Upper lobe of right lung (tissue), 1 donor: ENCODE measurements at regions not wholly inside any gene's neighbourhood (a gene's known extent, or its start where the extent isn't known, plus 50 kb on each side); places are given as distances from the start of the nearest gene placed in this dataset.

Experiments used
- ATAC-seq: fragments of 200-7000 bp; cut with Tn5 transposase; one replicate; pipeline ENCODE4 v1.9.1; 2020; ENCODE audit warnings: mild to moderate bottlenecking, moderate library complexity
- DNase-seq: peaks from one replicate; pipeline ENCODE4 v3.0.0-alpha.2; 2020
- H3K27ac ChIP-seq: fragments of 200-600 bp; one replicate; pipeline ENCODE4 v1.8.0; 2022
- H3K27me3 ChIP-seq: fragments of 200-600 bp; one replicate; pipeline ENCODE4 v1.8.0; 2022; ENCODE audit warnings: mild to moderate bottlenecking
- H3K36me3 ChIP-seq: fragments of 200-600 bp; one replicate; pipeline ENCODE4 v1.8.0; 2022
- H3K4me1 ChIP-seq: fragments of 200-600 bp; one replicate; pipeline ENCODE4 v1.8.0; 2022
- H3K4me3 ChIP-seq: fragments of 200-600 bp; one replicate; pipeline ENCODE4 v1.8.0; 2022; ENCODE audit warnings: mild to moderate bottlenecking
- H3K9me3 ChIP-seq: fragments of 200-600 bp; one replicate; pipeline ENCODE4 v1.8.0; 2022
- CTCF ChIP-seq: fragments of 200-600 bp; IDR thresholded peaks from one replicate; pipeline ENCODE4 v1.8.0; 2022; ENCODE audit warnings: antibody characterized with exemption
- intact Hi-C: fragments of 100-400 bp; cut with DNase I; formaldehyde crosslinking; loops from one replicate; pipeline ENCODE4 v1.11.0; 2022
- donor health status: DM: no; HTN: yes; CAD: no; lungs with severe emphysema.

- Histone ChIP-seq H3K27me3 (no peaks in the 10 kb centered on the region), H3K36me3 (no peaks in the 10 kb centered on the region), H3K4me3 (no peak overlapping the region), H3K27ac (no peak overlapping the region), H3K9me3 (no peaks in the 10 kb centered on the region), H3K4me1 (no peaks in the 10 kb centered on the region)
- DNase-seq (no peak), ATAC-seq (no peak)
- no peak for TF ChIP-seq CTCF
- intact Hi-C loops: no loop called here
Observed at GRCh38 chr3:143184099-143184498, 64.5 kb downstream of the CHST2 start.

GRCh38 chr3:143185401-143185800 is 65.8 kb downstream of the CHST2 start:
- intact Hi-C loops: no loop called here
- Histone ChIP-seq H3K4me3 (no peak overlapping the region), H3K27ac (no peak overlapping the region), H3K36me3 (no peaks in the 10 kb centered on the region), H3K27me3 (no peaks in the 10 kb centered on the region), H3K4me1 (no peaks in the 10 kb centered on the region), H3K9me3 (no peaks in the 10 kb centered on the region)
- TF ChIP-seq CTCF: no peak
- DNase-seq (no peak), ATAC-seq (no peak)

- ATAC-seq: no peak
- no peak for TF ChIP-seq CTCF
- Histone ChIP-seq H3K27ac (no peak overlapping the region), H3K9me3 (no peaks in the 10 kb centered on the region), H3K36me3 (no peaks in the 10 kb centered on the region), H3K27me3 (no peaks in the 10 kb centered on the region), H3K4me1 (no peaks in the 10 kb centered on the region), H3K4me3 (no peak overlapping the region)
- intact Hi-C loops: no loop called here
- DNase-seq: no peak
Observed at GRCh38 chr3:143187111-143187510, 67.5 kb downstream of the CHST2 start.

DNA sequence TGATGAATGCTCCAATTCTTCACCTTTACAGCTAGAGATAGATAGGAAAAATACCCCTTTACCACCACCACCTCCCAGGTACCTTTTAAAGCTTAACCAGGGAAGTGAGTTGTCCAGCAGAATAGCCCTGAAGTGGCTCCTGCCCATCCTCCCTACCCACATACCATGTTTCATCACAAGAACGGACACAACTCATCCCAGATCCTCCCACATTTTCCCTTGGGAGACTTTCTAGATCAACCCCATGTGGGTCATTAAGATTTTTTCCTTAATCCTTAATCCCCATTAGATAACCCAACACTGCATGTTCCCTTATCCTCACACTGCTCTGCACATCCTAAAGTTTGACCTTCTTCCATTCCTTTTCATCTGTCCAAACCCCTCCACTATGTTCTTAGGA is 69.3 kb downstream of the CHST2 start:
- ATAC-seq (no peak), DNase-seq (no peak)
- H3K4me3 ChIP-seq: no peak overlapping the region
- no peaks in the 10 kb centered on the region for H3K9me3 ChIP-seq
- TF ChIP-seq CTCF: no peak
- no peaks in the 10 kb centered on the region for H3K4me1 ChIP-seq
- intact Hi-C loops: no loop called here
- H3K36me3 ChIP-seq: no peaks in the 10 kb centered on the region
- H3K27me3 ChIP-seq: no peaks in the 10 kb centered on the region
- no peak overlapping the region for H3K27ac ChIP-seq

DNA sequence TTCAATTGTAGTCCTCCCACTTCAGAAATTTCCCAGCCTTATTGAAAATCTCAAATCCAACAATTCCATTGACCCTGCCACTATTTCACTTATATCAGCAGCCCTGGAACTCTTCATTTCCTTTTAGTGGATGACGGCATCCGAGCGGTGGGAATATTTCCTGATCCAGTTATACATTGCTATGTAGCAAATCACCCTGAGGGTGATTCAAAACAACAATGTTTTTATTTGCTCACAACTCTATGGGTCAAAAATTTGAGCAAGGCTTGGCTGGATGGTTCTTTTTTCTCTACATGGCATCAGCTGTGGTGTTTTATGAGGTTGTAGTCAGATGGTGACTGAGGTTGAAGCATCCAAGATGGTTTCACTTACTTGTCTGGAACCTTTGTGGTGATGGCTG is 70.5 kb downstream of the CHST2 start:
- no peak for TF ChIP-seq CTCF
- Histone ChIP-seq H3K9me3 (no peaks in the 10 kb centered on the region), H3K27ac (no peak overlapping the region), H3K36me3 (no peaks in the 10 kb centered on the region), H3K4me3 (no peak overlapping the region), H3K4me1 (no peaks in the 10 kb centered on the region), H3K27me3 (no peaks in the 10 kb centered on the region)
- DNase-seq (no peak), ATAC-seq (no peak)
- intact Hi-C loops: no loop called here

DNA sequence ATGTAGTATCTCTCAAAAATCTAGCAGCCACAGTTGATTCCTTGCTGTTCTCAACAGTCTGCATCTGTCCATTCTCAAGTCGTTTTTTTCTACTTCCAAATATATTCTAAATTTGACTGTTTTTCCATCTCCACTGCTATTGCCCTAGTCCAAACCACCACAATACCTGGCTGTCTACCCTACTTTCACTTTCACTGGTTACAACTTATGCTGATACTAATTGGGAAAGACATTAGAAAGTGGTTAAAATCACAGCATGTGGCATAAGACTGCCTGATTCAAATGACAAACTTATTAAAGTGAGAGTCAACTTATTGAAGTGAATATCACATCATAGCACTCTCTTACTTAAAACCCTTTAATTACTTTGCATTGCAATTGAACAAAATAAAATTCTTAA is 72.6 kb downstream of the CHST2 start:
- Histone ChIP-seq H3K27me3 (no peaks in the 10 kb centered on the region), H3K4me3 (no peak overlapping the region), H3K27ac (no peak overlapping the region), H3K4me1 (no peaks in the 10 kb centered on the region), H3K36me3 (no peaks in the 10 kb centered on the region), H3K9me3 (no peaks in the 10 kb centered on the region)
- intact Hi-C loops: no loop called here
- DNase-seq (no peak), ATAC-seq (no peak)
- TF ChIP-seq CTCF: no peak
